ENCODE measurements at regions not wholly inside any gene's neighbourhood (a gene's known extent, or its start where the extent isn't known, plus 50 kb on each side); places are given as distances from the start of the nearest gene placed in this dataset.
"Not testable (repeated sequence)": the region's sequence is repeated elsewhere in the genome, so short reads cannot be mapped to it uniquely, and the experiment has no call there.

DNA sequence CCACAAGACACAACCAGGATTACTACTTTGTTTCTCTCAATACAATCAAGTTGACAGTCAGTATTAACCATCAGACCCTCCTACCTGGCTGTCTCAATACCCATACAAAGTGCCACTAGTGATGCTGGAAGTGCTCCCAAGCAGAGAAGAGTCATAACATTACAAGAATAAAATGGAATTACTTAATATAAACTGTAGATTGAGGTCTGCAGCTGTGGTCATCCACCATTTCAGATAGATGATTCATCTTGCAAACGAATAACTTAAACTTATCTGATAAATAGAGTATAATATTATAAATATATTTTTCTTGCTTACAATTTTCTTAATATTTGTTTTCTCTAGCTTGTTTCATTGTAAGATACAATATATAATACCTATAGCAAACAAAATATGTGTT, 1034.2 kb upstream of the PCDH10 start:
- ATAC-seq (ENCODE audit: insufficient read depth, low read depth) (no peak), DNase-seq (no peak)
- Histone ChIP-seq H3K9me3 (ENCODE audit: insufficient read depth, low read length, severe bottlenecking) (peaks cover 4% of the 10 kb centered on the region), H4K20me1 (ENCODE audit: insufficient read depth, low read length) (no peaks in the 10 kb centered on the region), H3K9ac (ENCODE audit: low read depth, low read length) (no peak overlapping the region), H3K27me3 (ENCODE audit: insufficient read depth, low read length, poor library complexity) (no peaks in the 10 kb centered on the region), H3K4me3 (ENCODE audit: low read depth in 1 of 2, low read length in 2 of 2) (no peak overlapping the region), H3K4me1 (ENCODE audit: insufficient read depth, low read length) (no peaks in the 10 kb centered on the region), H3K36me3 (ENCODE audit: insufficient read depth, low read length) (no peaks in the 10 kb centered on the region), H3K79me2 (ENCODE audit: insufficient read depth, low read length) (no peaks in the 10 kb centered on the region), H3K27ac (ENCODE audit: low read length) (no peak overlapping the region), H3K4me2 (ENCODE audit: insufficient read depth, low read length) (no peak overlapping the region), H2AFZ (ENCODE audit: low read depth, low read length) (no peak overlapping the region; the same call in 1 of the 2 replicates)
- TF ChIP-seq CTCF (IDR thresholded peaks at IDR 0.05; ENCODE audit: borderline replicate concordance, extremely low read depth, low read length, poor library complexity, severe bottlenecking) (no peak), EZH2 (IDR thresholded peaks at IDR 0.05; ENCODE audit: borderline replicate concordance, low read depth, low read length, severe bottlenecking) (no peak)

GRCh38 chr4:132122741-132123140, 1026.4 kb upstream of the PCDH10 start:
- H3K36me3 ChIP-seq (ENCODE audit: insufficient read depth, low read length); H3K27me3 ChIP-seq (ENCODE audit: insufficient read depth, low read length, poor library complexity); ATAC-seq (ENCODE audit: insufficient read depth, low read depth); H3K27ac ChIP-seq (ENCODE audit: low read length); H3K9me3 ChIP-seq (ENCODE audit: insufficient read depth, low read length, severe bottlenecking); H3K79me2 ChIP-seq (ENCODE audit: insufficient read depth, low read length); H3K9ac ChIP-seq (ENCODE audit: low read depth, low read length); H3K4me1 ChIP-seq (ENCODE audit: insufficient read depth, low read length); H3K4me3 ChIP-seq (ENCODE audit: low read depth in 1 of 2, low read length in 2 of 2); H2AFZ ChIP-seq (ENCODE audit: low read depth, low read length); H3K4me2 ChIP-seq (ENCODE audit: insufficient read depth, low read length); DNase-seq; H4K20me1 ChIP-seq (ENCODE audit: insufficient read depth, low read length): not testable (repeated sequence)

GRCh38 chr4:132123870-132124623, 1025.0 kb upstream of the PCDH10 start:
- DNase-seq, result no peak
- Histone ChIP-seq H3K36me3 (ENCODE audit: insufficient read depth, low read length) (no peaks in the 10 kb centered on the region), H3K4me3 (ENCODE audit: low read depth in 1 of 2, low read length in 2 of 2) (no peak overlapping the region), H3K9me3 (ENCODE audit: insufficient read depth, low read length, severe bottlenecking) (peaks cover 8% of the 10 kb centered on the region), H3K9ac (ENCODE audit: low read depth, low read length) (no peak overlapping the region), H3K4me1 (ENCODE audit: insufficient read depth, low read length) (peaks cover 4% of the 10 kb centered on the region; the same call in 1 of the 2 replicates), H3K27ac (ENCODE audit: low read length) (peak overlapping the region; percentile 22; the same call in 1 of the 2 replicates), H2AFZ (ENCODE audit: low read depth, low read length) (no peak overlapping the region; the same call in 1 of the 2 replicates), H4K20me1 (ENCODE audit: insufficient read depth, low read length) (no peaks in the 10 kb centered on the region), H3K27me3 (ENCODE audit: insufficient read depth, low read length, poor library complexity) (no peaks in the 10 kb centered on the region), H3K79me2 (ENCODE audit: insufficient read depth, low read length) (no peaks in the 10 kb centered on the region), H3K4me2 (ENCODE audit: insufficient read depth, low read length) (peak overlapping the region; percentile 8; the same call in 1 of the 2 replicates)
- TF ChIP-seq CTCF (IDR thresholded peaks at IDR 0.05; ENCODE audit: borderline replicate concordance, extremely low read depth, low read length, poor library complexity, severe bottlenecking), result no peak
- no peak for TF ChIP-seq EZH2 (IDR thresholded peaks at IDR 0.05; ENCODE audit: borderline replicate concordance, low read depth, low read length, severe bottlenecking)
- ATAC-seq (ENCODE audit: insufficient read depth, low read depth), result peak; percentile 48; the same call in 1 of the 3 replicates

- Histone ChIP-seq H3K4me2 (ENCODE audit: insufficient read depth, low read length) (no peak overlapping the region), H3K4me1 (ENCODE audit: insufficient read depth, low read length) (peaks cover 4% of the 10 kb centered on the region; the same call in 1 of the 2 replicates), H3K4me3 (ENCODE audit: low read depth in 1 of 2, low read length in 2 of 2) (no peak overlapping the region), H4K20me1 (ENCODE audit: insufficient read depth, low read length) (no peaks in the 10 kb centered on the region), H3K9me3 (ENCODE audit: insufficient read depth, low read length, severe bottlenecking) (peaks cover 8% of the 10 kb centered on the region), H3K36me3 (ENCODE audit: insufficient read depth, low read length) (no peaks in the 10 kb centered on the region), H3K79me2 (ENCODE audit: insufficient read depth, low read length) (no peaks in the 10 kb centered on the region), H3K27ac (ENCODE audit: low read length) (no peak overlapping the region; the same call in 1 of the 2 replicates), H2AFZ (ENCODE audit: low read depth, low read length) (no peak overlapping the region), H3K9ac (ENCODE audit: low read depth, low read length) (no peak overlapping the region), H3K27me3 (ENCODE audit: insufficient read depth, low read length, poor library complexity) (no peaks in the 10 kb centered on the region)
- DNase-seq (no peak), ATAC-seq (ENCODE audit: insufficient read depth, low read depth) (no peak)
- TF ChIP-seq CTCF (IDR thresholded peaks at IDR 0.05; ENCODE audit: borderline replicate concordance, extremely low read depth, low read length, poor library complexity, severe bottlenecking) (no peak), EZH2 (IDR thresholded peaks at IDR 0.05; ENCODE audit: borderline replicate concordance, low read depth, low read length, severe bottlenecking) (no peak)
These were observed 1024.5 kb upstream of the PCDH10 start for GRCh38 chr4:132124624-132124974.
